ENCODE measurements at regions not wholly inside any gene's neighbourhood (a gene's known extent, or its start where the extent isn't known, plus 50 kb on each side); places are given as distances from the start of the nearest gene placed in this dataset.

DNA sequence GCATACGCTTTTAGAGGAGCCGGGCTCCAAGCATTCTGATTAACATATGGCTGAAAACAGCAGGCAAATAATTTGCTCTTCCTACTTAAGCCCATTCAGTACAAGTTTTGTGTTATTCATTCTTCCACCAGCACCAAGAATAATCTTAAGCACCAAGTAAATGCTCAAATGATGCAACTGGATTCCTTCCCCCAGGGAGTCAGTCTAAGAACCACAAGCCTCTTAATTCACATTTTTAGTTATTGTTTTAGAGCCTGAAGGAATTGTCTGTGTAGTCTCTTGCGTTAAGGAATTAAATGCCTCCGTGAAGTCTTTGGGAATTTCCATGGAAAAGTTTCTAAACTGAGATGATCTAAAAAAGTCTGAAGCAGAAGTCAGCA, 61.5 kb upstream of the MAGEB2 start:
- in situ Hi-C loops (cut with MboI; ENCODE audit: low sequenced_read_pairs, unreplicated experiment) = no loop called here
- DNase-seq (ENCODE audit: low spot score) = no peak
- no peak for TF ChIP-seq CTCF (IDR thresholded peaks at IDR 0.05; ENCODE audit: borderline replicate concordance, control extremely low read depth, extremely low read depth, insufficient read depth, missing control alignments)

DNA sequence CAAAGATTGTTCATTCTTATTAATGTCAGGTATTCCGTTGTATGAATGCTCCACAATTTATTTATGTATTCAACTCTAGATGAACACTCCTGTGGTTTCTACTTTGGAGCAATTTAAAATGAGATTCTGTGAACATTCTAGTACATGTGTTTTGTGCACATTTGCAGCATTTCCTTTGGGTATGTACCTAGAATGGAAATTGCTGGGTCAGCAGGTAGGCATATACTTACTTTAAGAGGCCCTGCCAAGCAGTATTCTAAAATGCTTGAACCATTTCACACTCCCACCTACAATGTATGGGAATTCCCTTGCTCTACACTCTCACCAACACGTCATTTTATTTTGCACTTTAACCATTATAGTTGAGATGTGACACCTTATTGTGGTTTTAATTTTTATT, 59.4 kb upstream of the MAGEB2 start:
- no peak for TF ChIP-seq CTCF (IDR thresholded peaks at IDR 0.05; ENCODE audit: borderline replicate concordance, control extremely low read depth, extremely low read depth, insufficient read depth, missing control alignments)
- in situ Hi-C loops (cut with MboI; ENCODE audit: low sequenced_read_pairs, unreplicated experiment) = no loop called here
- DNase-seq (ENCODE audit: low spot score) = no peak

- DNase-seq (ENCODE audit: low spot score) = no peak
- TF ChIP-seq CTCF (IDR thresholded peaks at IDR 0.05; ENCODE audit: borderline replicate concordance, control extremely low read depth, extremely low read depth, insufficient read depth, missing control alignments) = no peak
- in situ Hi-C loops (cut with MboI; ENCODE audit: low sequenced_read_pairs, unreplicated experiment) = no loop called here
Observed at GRCh38 chrX:30156880-30157560, 58.3 kb upstream of the MAGEB2 start.

- DNase-seq (ENCODE audit: low spot score) = no peak
- in situ Hi-C loops (cut with MboI; ENCODE audit: low sequenced_read_pairs, unreplicated experiment) = no loop called here
- no peak for TF ChIP-seq CTCF (IDR thresholded peaks at IDR 0.05; ENCODE audit: borderline replicate concordance, control extremely low read depth, extremely low read depth, insufficient read depth, missing control alignments)
Observed at GRCh38 chrX:30161043-30161442, 54.3 kb upstream of the MAGEB2 start.
